ENCODE measurements at regions not wholly inside any gene's neighbourhood (a gene's known extent, or its start where the extent isn't known, plus 50 kb on each side); places are given as distances from the start of the nearest gene placed in this dataset.

GRCh38 chr12:28950049-28950448, 199.0 kb upstream of the FAR2 start:
- Histone ChIP-seq H3K4me3 (no peak overlapping the region), H3K27ac (no peak overlapping the region)
- DNase-seq (ENCODE audit: low spot score): no peak
- TF ChIP-seq, protein P1, sequence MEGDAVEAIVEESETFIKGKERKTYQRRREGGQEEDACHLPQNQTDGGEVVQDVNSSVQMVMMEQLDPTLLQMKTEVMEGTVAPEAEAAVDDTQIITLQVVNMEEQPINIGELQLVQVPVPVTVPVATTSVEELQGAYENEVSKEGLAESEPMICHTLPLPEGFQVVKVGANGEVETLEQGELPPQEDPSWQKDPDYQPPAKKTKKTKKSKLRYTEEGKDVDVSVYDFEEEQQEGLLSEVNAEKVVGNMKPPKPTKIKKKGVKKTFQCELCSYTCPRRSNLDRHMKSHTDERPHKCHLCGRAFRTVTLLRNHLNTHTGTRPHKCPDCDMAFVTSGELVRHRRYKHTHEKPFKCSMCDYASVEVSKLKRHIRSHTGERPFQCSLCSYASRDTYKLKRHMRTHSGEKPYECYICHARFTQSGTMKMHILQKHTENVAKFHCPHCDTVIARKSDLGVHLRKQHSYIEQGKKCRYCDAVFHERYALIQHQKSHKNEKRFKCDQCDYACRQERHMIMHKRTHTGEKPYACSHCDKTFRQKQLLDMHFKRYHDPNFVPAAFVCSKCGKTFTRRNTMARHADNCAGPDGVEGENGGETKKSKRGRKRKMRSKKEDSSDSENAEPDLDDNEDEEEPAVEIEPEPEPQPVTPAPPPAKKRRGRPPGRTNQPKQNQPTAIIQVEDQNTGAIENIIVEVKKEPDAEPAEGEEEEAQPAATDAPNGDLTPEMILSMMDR (IDR thresholded peaks at IDR 0.05): no peak

DNA sequence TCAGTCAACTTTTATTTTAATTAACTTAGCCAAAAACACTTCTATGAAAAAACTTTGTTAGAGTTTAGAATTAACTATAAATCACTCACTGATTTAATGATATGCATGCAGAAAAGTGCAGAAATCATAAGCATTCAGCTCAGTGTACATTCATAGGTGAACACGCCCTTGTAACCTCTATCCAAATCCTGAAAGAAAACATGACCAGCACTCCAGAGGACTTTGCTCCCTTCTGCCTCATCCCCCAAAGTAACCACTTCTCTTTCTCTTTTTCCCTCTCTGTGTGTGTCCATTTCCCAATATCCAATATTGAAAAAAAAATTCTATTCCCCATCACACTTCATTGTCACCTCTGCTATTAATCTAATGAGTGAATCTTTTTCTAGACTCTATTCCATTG, 197.1 kb upstream of the FAR2 start:
- TF ChIP-seq, protein P1 (IDR thresholded peaks at IDR 0.05): no peak
- Histone ChIP-seq H3K4me3 (no peak overlapping the region), H3K27ac (no peak overlapping the region)
- DNase-seq (ENCODE audit: low spot score): no peak

DNA sequence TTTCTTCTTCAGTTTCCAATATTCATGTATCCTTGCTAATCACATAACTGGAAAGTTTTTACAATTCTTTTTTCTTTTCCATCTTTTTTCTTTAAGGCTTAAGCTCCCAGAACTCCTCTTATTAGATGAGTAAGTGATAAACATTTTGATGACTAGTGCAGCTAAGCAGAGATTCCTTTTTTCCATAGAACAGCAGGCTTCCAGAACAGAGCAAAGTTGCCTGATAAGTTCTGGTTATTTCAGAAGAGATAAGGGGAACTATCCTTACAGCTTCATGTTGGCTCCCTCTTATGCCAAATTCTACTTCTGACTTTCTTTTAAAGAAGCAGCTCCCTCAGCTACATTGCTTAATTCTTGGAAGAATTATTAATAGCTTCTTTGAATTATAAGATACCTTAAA, 194.7 kb upstream of the FAR2 start:
- H3K27ac ChIP-seq: no peak overlapping the region
- TF ChIP-seq, protein P1 (IDR thresholded peaks at IDR 0.05): no peak
- no peak overlapping the region for H3K4me3 ChIP-seq
- DNase-seq (ENCODE audit: low spot score): no peak

DNA sequence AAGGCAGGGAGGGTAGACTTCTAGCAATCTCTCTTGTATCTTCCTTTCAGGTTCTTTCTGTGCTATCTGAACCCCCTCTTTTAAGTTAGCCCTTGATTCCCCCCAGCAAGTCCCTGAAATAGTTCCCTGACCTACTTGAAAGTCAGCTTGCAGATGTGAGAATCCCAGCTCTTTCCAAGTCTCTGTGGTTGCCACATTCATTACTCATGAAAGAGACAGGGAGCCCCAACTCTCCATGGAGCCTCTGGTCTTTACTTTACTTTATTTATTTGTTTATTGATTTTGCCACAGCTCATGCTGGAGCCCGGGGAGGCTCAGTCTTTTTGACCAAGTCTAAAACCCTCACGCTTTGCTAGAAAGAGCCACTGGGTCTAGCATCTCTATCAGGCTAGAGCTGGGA, 193.6 kb upstream of the FAR2 start:
- no peak for DNase-seq (ENCODE audit: low spot score)
- Histone ChIP-seq H3K4me3 (no peak overlapping the region), H3K27ac (no peak overlapping the region)
- TF ChIP-seq, protein P1 (IDR thresholded peaks at IDR 0.05): no peak

DNA sequence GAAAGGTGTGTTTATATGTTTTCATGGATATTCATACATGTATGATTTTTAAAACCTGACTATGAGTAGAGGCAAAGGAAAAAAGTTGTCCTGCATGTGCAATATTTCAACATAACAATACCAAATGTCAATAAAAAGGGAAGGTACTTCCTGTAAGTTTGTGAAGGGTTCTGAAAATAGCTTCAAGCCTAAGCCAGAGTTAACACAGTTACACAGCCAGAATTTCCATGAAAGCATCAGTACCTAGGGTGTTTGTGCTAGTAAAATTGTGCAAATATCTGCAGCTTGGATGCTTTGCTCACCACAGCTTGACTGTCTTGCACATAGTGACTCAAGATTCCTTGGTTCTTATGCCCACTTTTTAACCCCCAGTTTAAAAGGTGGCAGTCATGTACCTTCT, 193.1 kb upstream of the FAR2 start:
- TF ChIP-seq, protein P1 (IDR thresholded peaks at IDR 0.05): no peak
- DNase-seq (ENCODE audit: low spot score): no peak

DNA sequence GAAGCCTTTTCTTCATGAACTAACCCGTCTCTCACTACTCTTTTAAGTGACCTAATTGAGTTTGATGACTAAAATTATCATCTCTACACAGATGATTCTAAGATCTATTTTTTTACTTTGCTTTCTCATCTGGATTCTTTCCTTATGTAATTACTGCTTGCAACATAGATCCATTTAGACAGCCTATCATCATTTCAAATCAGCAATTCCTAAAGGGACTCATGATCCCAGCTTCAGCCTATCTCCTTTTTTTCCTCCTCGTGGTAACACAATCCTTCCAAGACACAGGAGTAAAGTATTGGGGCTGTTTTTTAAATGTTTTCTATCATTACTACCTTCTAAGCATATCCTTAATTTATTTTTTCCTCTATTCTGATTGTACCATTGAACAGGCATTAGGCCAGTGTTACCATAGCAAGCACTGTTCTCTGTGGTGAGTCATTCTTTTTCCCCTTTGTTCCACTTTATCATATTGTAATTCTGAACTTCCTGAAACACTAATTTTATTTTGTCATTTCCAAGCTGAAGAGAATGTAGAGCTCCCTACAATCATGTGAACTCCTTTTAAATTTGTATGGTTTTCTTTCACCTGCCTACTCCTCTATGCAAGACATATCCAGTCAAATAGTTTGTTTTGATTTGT, 190.4 kb upstream of the FAR2 start:
- no peak for DNase-seq (ENCODE audit: low spot score)
- no peak overlapping the region for H3K27ac ChIP-seq
- no peak overlapping the region for H3K4me3 ChIP-seq
- TF ChIP-seq, protein P1 (IDR thresholded peaks at IDR 0.05): no peak

More for the DNA sequence above, 193.1 kb upstream of the FAR2 start:
- H3K27ac ChIP-seq: no peak overlapping the region
- H3K4me3 ChIP-seq: no peak overlapping the region

DNA sequence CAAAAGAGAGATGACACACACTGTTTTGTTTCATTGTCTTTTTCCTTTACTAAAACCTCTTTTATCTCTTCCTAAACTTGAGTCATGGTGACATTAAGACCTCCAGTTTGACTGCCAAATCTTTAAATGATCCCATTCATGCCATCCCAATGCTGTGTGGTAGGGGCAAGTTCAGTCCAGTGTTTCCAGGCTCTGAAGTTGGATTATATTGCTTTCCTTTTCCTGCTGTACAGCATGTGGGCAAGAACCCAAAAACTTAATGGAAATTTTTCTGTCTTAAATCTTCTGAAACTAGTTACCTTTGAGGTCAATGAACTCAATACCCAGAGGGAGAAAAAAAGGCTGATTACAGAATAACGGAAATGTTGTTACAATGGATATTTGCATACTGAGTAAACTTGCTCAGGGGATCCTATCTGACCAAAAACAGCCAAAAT, 187.1 kb upstream of the FAR2 start:
- no peak overlapping the region for H3K4me3 ChIP-seq
- H3K27ac ChIP-seq: no peak overlapping the region
- TF ChIP-seq, protein P1 (IDR thresholded peaks at IDR 0.05): no peak
- no peak for DNase-seq (ENCODE audit: low spot score)
